NCI-H2029 treated with DMSO at 0.1 percent for 48 hours (cell line): ENCODE measurements at regions not wholly inside any gene's neighbourhood (a gene's known extent, or its start where the extent isn't known, plus 50 kb on each side); places are given as distances from the start of the nearest gene placed in this dataset.

Source experiments
- DNase-seq: peaks from one replicate; lab custom pipeline; 2025; lab: John Stamatoyannopoulos, UW

- DNase-seq, result no peak
Measured at GRCh38 chr2:105150231-105150630, 91.3 kb upstream of the GPR45 start.

GRCh38 chr2:105154119-105154818 lies 87.3 kb upstream of the GPR45 start:
- DNase-seq, result no peak

DNA sequence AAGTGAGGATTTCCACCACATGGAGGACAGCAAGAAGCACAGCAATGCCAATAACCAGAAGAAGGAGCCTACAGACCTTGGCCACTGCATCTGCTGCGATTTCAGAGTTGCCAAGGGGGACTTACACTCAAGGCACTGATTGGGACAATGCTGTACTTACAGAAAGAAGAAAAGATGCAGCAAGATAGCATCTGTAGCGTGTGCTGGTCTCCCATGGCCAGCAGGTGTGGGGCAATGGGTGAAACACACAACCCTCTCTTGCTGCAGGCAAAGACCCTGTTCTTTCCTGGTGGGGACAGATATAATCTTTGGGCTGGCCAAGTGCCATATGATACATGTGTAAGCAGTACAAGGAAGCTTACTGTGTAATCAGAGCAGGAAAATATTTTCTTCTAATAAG lies 85.4 kb upstream of the GPR45 start:
- DNase-seq, result no peak

DNA sequence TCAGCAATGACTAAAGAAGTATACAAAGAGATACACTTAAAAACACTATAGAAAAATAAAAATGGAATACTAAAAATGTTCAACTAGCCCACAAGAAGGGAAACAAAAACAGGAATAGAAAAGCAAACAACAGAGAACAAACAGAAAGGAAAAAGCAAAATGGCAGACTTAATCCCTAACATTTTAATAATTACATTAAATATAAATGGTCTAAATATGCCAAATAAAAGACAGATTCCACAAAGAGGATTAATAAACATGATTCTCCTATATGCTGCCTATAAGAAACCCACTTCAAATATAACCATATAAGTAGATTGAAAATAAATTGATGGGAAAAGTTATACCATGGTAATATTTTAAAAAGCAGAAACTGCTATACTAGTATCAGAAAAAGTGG lies 83.5 kb upstream of the GPR45 start:
- no peak for DNase-seq

DNA sequence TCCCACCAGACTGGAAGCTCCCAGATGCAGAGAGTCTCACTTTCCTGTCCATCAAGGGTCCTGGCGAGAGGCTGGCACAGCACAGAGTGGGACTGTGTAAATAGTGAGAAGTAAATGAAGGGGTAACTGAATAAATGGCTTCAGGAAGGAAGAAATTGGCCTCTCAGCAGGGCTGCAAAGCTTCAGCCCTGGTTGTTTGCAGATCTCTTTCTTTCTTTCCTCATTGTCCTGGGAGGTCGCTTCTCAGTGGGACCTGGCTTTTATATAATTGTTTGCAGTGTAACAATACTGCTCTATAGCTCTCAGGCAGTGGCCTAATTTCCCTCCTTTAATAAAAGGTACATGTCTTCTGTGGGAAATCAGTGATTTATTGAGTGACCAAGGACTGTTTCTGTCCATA lies 74.9 kb upstream of the GPR45 start:
- DNase-seq, result no peak

DNA sequence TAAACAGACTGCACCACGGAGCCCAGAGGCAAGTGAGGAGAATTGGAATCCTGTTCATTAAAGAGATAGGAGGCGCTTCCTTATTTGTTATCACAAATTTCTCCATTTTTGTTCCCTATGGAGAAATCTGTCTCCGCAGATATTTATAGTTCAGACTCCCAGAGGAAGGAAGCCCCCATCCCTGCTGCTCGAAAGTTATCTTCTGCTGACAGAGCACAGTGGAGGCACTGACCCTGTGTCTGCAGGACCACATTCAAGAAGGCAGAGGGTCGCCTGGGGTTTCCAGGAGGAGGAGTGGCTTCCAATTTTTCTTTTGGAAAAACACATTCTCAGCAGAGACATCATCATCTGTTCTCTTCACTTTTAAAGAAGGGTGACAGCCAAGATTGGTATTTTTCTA lies 73.0 kb upstream of the GPR45 start:
- DNase-seq, result no peak

DNA sequence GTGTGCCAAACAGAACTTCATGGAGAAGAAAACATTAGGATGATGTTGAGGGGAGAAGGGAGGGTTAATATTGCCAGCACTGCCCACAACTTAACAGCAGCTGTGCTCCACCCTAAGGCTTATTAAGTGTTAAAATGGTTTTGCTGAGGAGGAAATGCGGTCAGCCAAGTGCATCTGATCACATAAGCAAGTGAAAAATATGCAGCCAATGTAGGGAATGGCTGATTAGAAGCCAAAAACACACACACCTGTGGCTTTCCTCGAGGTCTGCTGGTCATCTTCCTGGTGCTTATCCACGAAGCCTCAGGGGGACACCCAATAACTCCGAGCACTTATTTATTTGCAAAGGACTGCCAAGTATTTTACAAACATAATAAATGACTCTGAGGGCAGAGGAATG lies 66.3 kb upstream of the GPR45 start:
- no peak for DNase-seq

- DNase-seq, result peak; percentile 3
Measured at GRCh38 chr2:105176429-105176828, 65.1 kb upstream of the GPR45 start.

GRCh38 chr2:105177008-105177407 lies 64.5 kb upstream of the GPR45 start:
- DNase-seq, result no peak

DNA sequence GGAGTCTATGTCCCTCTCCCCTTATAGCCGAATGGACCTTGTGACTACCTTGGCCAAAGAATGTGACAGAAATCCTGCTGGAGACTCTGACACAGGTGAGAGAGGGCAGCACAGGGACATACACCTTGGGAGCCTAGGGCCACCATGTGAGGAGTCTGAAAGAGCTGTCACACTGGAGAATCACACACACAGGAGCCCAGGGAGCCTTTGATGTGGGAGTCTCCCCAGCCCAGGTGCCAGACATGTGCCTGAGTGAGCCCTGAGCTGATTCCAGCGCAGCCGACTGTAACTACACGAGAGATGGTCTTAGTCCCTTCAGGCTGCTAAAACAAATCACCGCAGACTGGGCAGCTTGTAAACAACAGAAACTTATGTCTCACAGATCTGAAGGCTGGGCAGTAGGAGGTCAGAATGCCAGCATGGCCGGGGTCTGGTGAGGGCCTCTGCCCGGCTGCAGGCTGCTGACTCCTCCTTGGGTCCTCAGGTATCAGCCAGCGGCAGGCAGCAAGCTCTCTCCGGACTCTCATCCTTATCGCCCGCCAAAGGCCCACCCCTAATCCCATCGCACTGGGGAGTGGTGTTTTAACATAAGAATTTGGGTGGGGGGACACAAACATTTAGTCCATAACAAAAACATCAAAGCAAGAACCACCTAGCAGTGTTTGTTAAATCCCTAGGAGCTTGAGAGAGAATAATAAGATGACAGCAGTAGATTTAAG lies 63.8 kb upstream of the GPR45 start:
- no peak for DNase-seq

- DNase-seq, result peak; percentile 49
Measured at GRCh38 chr2:105179469-105180372, 61.8 kb upstream of the GPR45 start.

DNA sequence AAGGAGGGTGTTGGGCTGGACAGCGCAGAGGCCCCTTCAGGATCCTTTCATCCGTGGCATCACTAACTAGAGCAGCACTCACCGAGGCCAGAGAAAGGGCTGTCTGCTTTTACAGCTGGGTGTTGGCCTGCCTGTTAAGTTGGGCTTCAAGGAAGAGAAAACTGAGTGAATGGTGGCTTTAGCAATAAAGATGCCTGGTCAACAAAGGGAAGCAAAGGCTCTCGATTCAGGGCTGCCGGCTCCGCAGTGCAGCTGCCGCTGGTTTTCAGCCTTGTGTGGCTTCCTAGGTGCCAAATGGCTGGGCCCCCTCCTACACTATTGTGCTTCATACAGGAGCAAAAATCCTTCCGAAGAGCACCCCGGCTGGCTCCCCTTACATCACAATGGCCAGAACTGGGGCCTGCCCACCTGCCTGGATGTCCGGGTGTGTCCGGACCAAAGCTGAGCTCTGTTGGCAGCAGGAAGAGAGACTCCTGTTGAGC lies 61.0 kb upstream of the GPR45 start:
- no peak for DNase-seq

GRCh38 chr2:105181282-105181681 lies 60.3 kb upstream of the GPR45 start:
- DNase-seq, result no peak

- DNase-seq, result no peak
Measured at GRCh38 chr2:105183555-105184323, 57.8 kb upstream of the GPR45 start.

DNA sequence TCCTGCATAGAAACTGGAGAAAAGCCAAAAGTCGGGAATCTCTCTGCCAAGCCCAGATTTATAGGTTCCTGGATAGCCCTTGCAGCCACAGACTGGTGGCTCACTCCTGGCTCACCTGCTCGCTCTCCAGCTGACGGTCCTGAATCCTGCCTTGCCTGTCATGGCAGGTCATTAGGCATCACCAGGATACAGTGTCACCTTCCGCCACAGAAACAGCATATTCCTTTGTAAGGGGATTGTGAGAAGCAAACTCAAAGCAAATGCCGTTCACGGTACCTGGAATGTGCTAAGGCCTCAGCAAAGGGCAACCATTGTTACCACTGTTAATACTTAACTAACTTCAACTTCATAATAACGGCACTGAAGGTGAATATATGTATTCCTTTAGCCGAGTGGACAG lies 57.1 kb upstream of the GPR45 start:
- DNase-seq, result no peak

DNA sequence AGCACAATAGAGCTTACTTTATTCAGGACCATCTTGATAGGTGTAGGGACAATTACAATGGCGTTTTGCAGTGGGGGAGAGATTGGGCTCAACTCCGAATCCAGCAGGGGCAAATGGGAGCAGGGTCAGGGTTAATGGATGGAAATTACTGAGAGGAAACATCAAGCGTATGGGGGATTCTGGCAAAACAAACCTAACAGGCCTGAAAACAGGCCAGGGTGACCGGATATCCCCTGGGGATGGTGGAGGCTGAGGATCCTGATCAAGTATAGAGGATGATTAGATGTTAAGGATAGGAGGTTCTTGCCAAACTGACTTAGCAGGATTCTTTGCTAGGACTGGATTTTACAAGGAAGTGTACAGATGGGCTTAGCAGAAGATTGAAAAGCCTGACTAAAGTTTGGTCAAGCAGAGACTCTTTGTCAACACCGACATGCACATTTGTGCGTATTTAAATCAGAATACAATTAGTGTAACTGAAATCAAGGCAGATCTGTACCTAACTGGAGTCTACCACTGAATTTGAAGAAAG lies 54.5 kb upstream of the GPR45 start:
- no peak for DNase-seq

- DNase-seq, result no peak
Measured at GRCh38 chr2:105187531-105187930, 54.0 kb upstream of the GPR45 start.

GRCh38 chr2:105188343-105188742 lies 53.2 kb upstream of the GPR45 start:
- DNase-seq, result no peak
